GM12801 (cell line): ENCODE measurements at regions not wholly inside any gene's neighbourhood (a gene's known extent, or its start where the extent isn't known, plus 50 kb on each side); places are given as distances from the start of the nearest gene placed in this dataset.

Experiments used
- CTCF ChIP-seq: IDR thresholded peaks from one replicate; pipeline ENCODE4 v1.5.1; 2011; ENCODE audit warnings: control low read depth; ENCODE audit not compliant: insufficient read length; ENCODE audit errors: extremely low read depth

GRCh38 chr13:74070513-74070912 lies 63.7 kb downstream of the KLF12 start:
- no peak for TF ChIP-seq CTCF

GRCh38 chr13:74070065-74070464 lies 64.1 kb downstream of the KLF12 start:
- no peak for TF ChIP-seq CTCF

- TF ChIP-seq CTCF: no peak
Measured at GRCh38 chr13:74068471-74068870, 65.7 kb downstream of the KLF12 start.

GRCh38 chr13:74067818-74068217 lies 66.4 kb downstream of the KLF12 start:
- TF ChIP-seq CTCF: no peak

GRCh38 chr13:74066937-74067336 lies 67.3 kb downstream of the KLF12 start:
- no peak for TF ChIP-seq CTCF

DNA sequence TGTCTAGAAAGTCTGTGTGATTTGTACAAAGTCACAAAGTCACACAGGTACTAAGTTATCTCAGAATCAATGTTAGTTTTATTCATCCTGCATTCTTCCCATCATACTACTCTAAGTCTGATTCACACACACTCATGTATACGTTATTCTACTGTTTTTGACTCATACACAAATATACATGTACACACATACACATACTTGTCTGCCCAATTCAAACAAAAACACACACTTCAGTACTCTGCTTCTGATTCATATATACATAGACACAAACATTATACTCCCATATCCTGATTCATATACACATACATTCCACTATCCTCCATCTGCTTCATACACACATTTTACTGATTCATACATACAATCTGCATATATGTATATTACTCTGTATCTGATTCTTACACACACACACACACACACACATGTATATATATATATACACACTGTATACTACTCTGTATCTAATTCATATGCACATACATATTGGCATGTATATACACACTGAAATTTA lies 69.3 kb downstream of the KLF12 start:
- TF ChIP-seq CTCF: no peak

GRCh38 chr13:74063533-74064100 lies 70.6 kb downstream of the KLF12 start:
- no peak for TF ChIP-seq CTCF
